GM12878 (cell line): ENCODE measurements at regions not wholly inside any gene's neighbourhood (a gene's known extent, or its start where the extent isn't known, plus 50 kb on each side); places are given as distances from the start of the nearest gene placed in this dataset.

Experiments used
- ATAC-seq: fragments of 200-7000 bp; cut with Tn5 transposase; 3 replicates; pipeline ENCODE4 v1.9.1; 2020; ENCODE audit warnings: mild to moderate bottlenecking, moderate library complexity
- BruUV-seq: library from RNA; stranded (reverse); fragments of 400-500 nt; replicated peaks from 2 replicates; lab custom pipeline; 2021; lab: Mats Ljungman, UMichigan
- CTCF ChIA-PET: fragments of 300-600 bp; sonication (Branson Sonifier 250); formaldehyde crosslinking; extraction: SDS; loops from one replicate; lab custom pipeline; 2021; ENCODE audit warnings: inconsistent platforms; lab: Yijun Ruan, JAX
- POLR2A ChIA-PET: fragments of 350-600 bp; formaldehyde crosslinking; extraction: SDS; loops from one replicate; lab custom pipeline; 2021; ENCODE audit warnings: inconsistent platforms; lab: Charles Lee
- RAD21 ChIA-PET: fragments of 300-600 bp; sonication (Branson Sonifier 250); formaldehyde crosslinking; loops from one replicate; lab custom pipeline; 2023; ENCODE audit warnings: antibody characterized with exemption; ENCODE audit not compliant: unreplicated experiment; lab: Charles Lee
- SMC1A ChIA-PET: fragments of 300-600 bp; sonication (Branson Sonifier 250); formaldehyde crosslinking; loops from one replicate; lab custom pipeline; 2023; ENCODE audit not compliant: unreplicated experiment, uncharacterized antibody; lab: Charles Lee
- DNase-seq: peaks from one replicate; pipeline ENCODE4 v3.0.0-alpha.2; 2011; ENCODE audit warnings: low read depth, low spot score
- FAIRE-seq: peaks from 3 replicates; lab custom pipeline; 2011; peaks lifted over from hg19 to GRCh38; lab: Jason Lieb, UNC
- H2AFZ ChIP-seq: 2 replicates; pipeline ENCODE4 v1.6.0; 2011; ENCODE audit warnings: low read depth, low read length, control low read depth; ENCODE audit not compliant: control insufficient read depth
- H3K27ac ChIP-seq: 2 replicates; pipeline ENCODE4 v1.5.1; 2011; ENCODE audit warnings: control low read depth; ENCODE audit not compliant: control insufficient read depth, insufficient read depth
- H3K27me3 ChIP-seq, 2 experiments: replicated peaks in 1 of 2; 2 replicates each; pipeline versions ENCODE4 v1.6.0 to v1.6.1; 2011; ENCODE audit warnings: low read length in 1 of 2; ENCODE audit not compliant: control insufficient read depth in 2 of 2, insufficient read depth in 2 of 2
- H3K36me3 ChIP-seq, 2 experiments: 2 replicates each; pipeline ENCODE4 v1.5.1; 2011; ENCODE audit warnings: low read length in 1 of 2; ENCODE audit not compliant: control insufficient read depth in 2 of 2, insufficient read depth in 2 of 2
- H3K4me1 ChIP-seq: 2 replicates; pipeline ENCODE4 v1.6.1; 2011; ENCODE audit warnings: mild to moderate bottlenecking, low read length, moderate library complexity, mixed read lengths; ENCODE audit not compliant: control insufficient read depth, insufficient read depth
- H3K4me2 ChIP-seq: 2 replicates; pipeline ENCODE4 v1.6.0; 2011; ENCODE audit warnings: control low read depth; ENCODE audit not compliant: control insufficient read depth, insufficient read depth
- H3K4me3 ChIP-seq: fragments of 200-600 bp; sonication (generic); 2 replicates; pipeline ENCODE4 v1.5.1; 2016
- H3K79me2 ChIP-seq: 2 replicates; pipeline ENCODE4 v1.6.0; 2011; ENCODE audit warnings: low read length; ENCODE audit not compliant: control insufficient read depth, insufficient read depth
- H3K9ac ChIP-seq: 2 replicates; pipeline ENCODE4 v1.8.0; 2011; ENCODE audit warnings: low read length, control low read depth, mixed read lengths; ENCODE audit not compliant: control insufficient read depth, insufficient read depth
- H3K9me3 ChIP-seq: replicated peaks from 3 replicates; pipeline ENCODE4 v1.5.1; 2011; ENCODE audit warnings: mild to moderate bottlenecking, low read length; ENCODE audit not compliant: control insufficient read depth, insufficient read depth
- H4K20me1 ChIP-seq: 2 replicates; pipeline ENCODE4 v1.6.0; 2011; ENCODE audit not compliant: control insufficient read depth, insufficient read depth
- CHD1 ChIP-seq: IDR thresholded peaks from 2 replicates; pipeline ENCODE4 v1.6.1; 2012; ENCODE audit warnings: low read depth, low read length, improper control_type of control experiment
- EZH2 ChIP-seq: IDR thresholded peaks from 2 replicates; pipeline ENCODE4 v1.6.1; 2012; ENCODE audit warnings: low read depth, mild to moderate bottlenecking, control low read depth, inconsistent platforms, low read length, borderline replicate concordance; ENCODE audit not compliant: control insufficient read depth
- REST ChIP-seq: IDR thresholded peaks from 2 replicates; pipeline ENCODE4 v1.6.1; 2012; ENCODE audit warnings: mild to moderate bottlenecking, low read depth, low read length
- WGBS: methylation state at CpG from one replicate; pipeline ENCODE4 v1.1.6; 2016; ENCODE audit warnings: low lambda C conversion rate; ENCODE audit not compliant: insufficient replicate concordance, insufficient coverage; ENCODE audit errors: missing lambda C conversion rate; 5-methylcytosine and 5-hydroxymethylcytosine counted together
- in situ Hi-C: fragments of 300-500 bp; cut with MboI; formaldehyde crosslinking; loops from 9 replicates; pipeline ENCODE4 v1.14.3; 2018; ENCODE audit warnings: mixed read lengths
- intact Hi-C: fragments of 100-400 bp; cut with micrococcal nuclease; formaldehyde crosslinking; loops from one replicate; pipeline ENCODE4 v1.14.2; 2022; ENCODE audit not compliant: unreplicated experiment

GRCh38 chr1:232404981-232405731 is 224.8 kb downstream of the SIPA1L2 start:
- Histone ChIP-seq H3K27me3 (no peaks in the 10 kb centered on the region), H3K36me3 (no peaks in the 10 kb centered on the region), H3K9me3 (peaks cover 1% of the 10 kb centered on the region; the same call in 2 of the 3 replicates), H3K79me2 (no peaks in the 10 kb centered on the region), H2AFZ (no peak overlapping the region), H3K4me1 (no peaks in the 10 kb centered on the region), H3K27ac (no peak overlapping the region), H3K4me2 (no peak overlapping the region), H3K9ac (no peak overlapping the region), H4K20me1 (no peaks in the 10 kb centered on the region), H3K4me3 (no peak overlapping the region)
- in situ Hi-C loops (no loop called here), intact Hi-C loops (no loop called here)
- BruUV-seq, result no TSS peak
- DNase-seq (no peak), ATAC-seq (no peak), FAIRE-seq (no peak)
- RAD21 ChIA-PET, result no interaction called here
- POLR2A ChIA-PET, result no interaction called here
- WGBS, result 8% methylated on average over 3 of the region's 3 CpGs
- TF ChIP-seq CHD1, result no peak
- peak; percentile 23; the same call in 1 of the 2 replicates for TF ChIP-seq REST
- TF ChIP-seq EZH2, result no peak
- CTCF ChIA-PET, result no interaction called here
- SMC1A ChIA-PET, result no interaction called here
